HPDE6-E6E7 (cell line): ENCODE measurements at regions not wholly inside any gene's neighbourhood (a gene's known extent, or its start where the extent isn't known, plus 50 kb on each side); places are given as distances from the start of the nearest gene placed in this dataset.
"Not testable (repeated sequence)": the region's sequence is repeated elsewhere in the genome, so short reads cannot be mapped to it uniquely, and the experiment has no call there.

Source experiments
- DNase-seq: peaks from one replicate; pipeline ENCODE4 v3.0.0; 2011; ENCODE audit warnings: missing footprints; ENCODE audit errors: extremely low spot score

- no peak for DNase-seq
These were observed 120.6 kb downstream of the TMEM167A start for GRCh38 chr5:82956600-82956999.

GRCh38 chr5:82952326-82952725 lies 124.9 kb downstream of the TMEM167A start:
- DNase-seq: peak; percentile 42

- DNase-seq: not testable (repeated sequence)
These were observed 132.9 kb downstream of the TMEM167A start for GRCh38 chr5:82944267-82944666.

- DNase-seq: no peak
These were observed 134.9 kb downstream of the TMEM167A start for GRCh38 chr5:82942083-82942881.

- no peak for DNase-seq
These were observed 138.1 kb downstream of the TMEM167A start for GRCh38 chr5:82938901-82939725.

- DNase-seq: not testable (repeated sequence)
These were observed 144.5 kb downstream of the TMEM167A start for GRCh38 chr5:82932473-82933220.

- DNase-seq: peak; percentile 33
These were observed 146.1 kb downstream of the TMEM167A start for GRCh38 chr5:82931110-82931509.

- no peak for DNase-seq
These were observed 152.2 kb downstream of the TMEM167A start for GRCh38 chr5:82925061-82925411.

GRCh38 chr5:82924226-82925060 lies 152.8 kb downstream of the TMEM167A start:
- DNase-seq: no peak

GRCh38 chr5:82922086-82922734 lies 155.0 kb downstream of the TMEM167A start:
- DNase-seq: no peak

- no peak for DNase-seq
These were observed 158.7 kb downstream of the TMEM167A start for GRCh38 chr5:82918311-82919031.

- DNase-seq: no peak
These were observed 159.6 kb downstream of the TMEM167A start for GRCh38 chr5:82917584-82917983.

- no peak for DNase-seq
These were observed 163.2 kb downstream of the TMEM167A start for GRCh38 chr5:82913971-82914370.

- DNase-seq: no peak
These were observed 164.7 kb downstream of the TMEM167A start for GRCh38 chr5:82912462-82912861.

- no peak for DNase-seq
These were observed 165.3 kb downstream of the TMEM167A start for GRCh38 chr5:82911910-82912309.

GRCh38 chr5:82910905-82911304 lies 166.3 kb downstream of the TMEM167A start:
- DNase-seq: no peak

- no peak for DNase-seq
These were observed 166.7 kb downstream of the TMEM167A start for GRCh38 chr5:82910491-82910890.

- DNase-seq: no peak
These were observed 167.4 kb downstream of the TMEM167A start for GRCh38 chr5:82909771-82910170.

- DNase-seq: no peak
These were observed 171.2 kb downstream of the TMEM167A start for GRCh38 chr5:82905986-82906385.

- DNase-seq: no peak
These were observed 175.8 kb downstream of the TMEM167A start for GRCh38 chr5:82901281-82901888.
